Mesenchymal stem cell (in vitro differentiated cells and primary cell): ENCODE measurements at regions not wholly inside any gene's neighbourhood (a gene's known extent, or its start where the extent isn't known, plus 50 kb on each side); places are given as distances from the start of the nearest gene placed in this dataset.

Experiments
- DNase-seq: peaks from one replicate; pipeline ENCODE4 v3.0.0-alpha.2; 2013
- H2AFZ ChIP-seq: one replicate; pipeline ENCODE4 v1.6.1; 2013; ENCODE audit warnings: low read depth, mild to moderate bottlenecking, control low read depth, inconsistent platforms, low read length, moderate library complexity
- H2AK5ac ChIP-seq: 2 replicates; pipeline ENCODE4 v1.6.1; 2013; ENCODE audit warnings: low read length, moderate library complexity, mild to moderate bottlenecking, inconsistent platforms; ENCODE audit not compliant: severe bottlenecking
- H2BK120ac ChIP-seq: one replicate; pipeline ENCODE4 v1.6.1; 2013; ENCODE audit warnings: low read depth, mild to moderate bottlenecking, inconsistent platforms, low read length, moderate library complexity
- H2BK12ac ChIP-seq, 2 experiments: one replicate each; pipeline ENCODE4 v1.6.1; 2013; ENCODE audit warnings: inconsistent platforms in 2 of 2, low read length in 2 of 2, mild to moderate bottlenecking in 2 of 2, moderate library complexity in 2 of 2, control low read depth in 1 of 2
- H2BK15ac ChIP-seq: one replicate; pipeline ENCODE4 v1.6.1; 2013; ENCODE audit warnings: mild to moderate bottlenecking, low read depth, inconsistent platforms; ENCODE audit not compliant: poor library complexity, severe bottlenecking
- H2BK5ac ChIP-seq: 2 replicates; pipeline ENCODE4 v1.6.1; 2013; ENCODE audit warnings: low read depth, mild to moderate bottlenecking, low read length, control low read depth, inconsistent platforms; ENCODE audit not compliant: poor library complexity, severe bottlenecking
- H3K14ac ChIP-seq, 2 experiments: one replicate each; pipeline ENCODE4 v1.6.1; 2013; ENCODE audit warnings: inconsistent platforms in 2 of 2, low read length in 2 of 2, control low read depth in 1 of 2, mild to moderate bottlenecking in 1 of 2, moderate library complexity in 1 of 2
- H3K18ac ChIP-seq, 2 experiments: one replicate each; pipeline ENCODE4 v1.6.1; 2013; ENCODE audit warnings: inconsistent platforms in 2 of 2, low read length in 2 of 2, control low read depth in 1 of 2, low read depth in 1 of 2, mild to moderate bottlenecking in 1 of 2
- H3K23ac ChIP-seq, 2 experiments: one replicate each; pipeline ENCODE4 v1.6.1; 2013; ENCODE audit warnings: inconsistent platforms in 2 of 2, low read length in 2 of 2, mild to moderate bottlenecking in 2 of 2, moderate library complexity in 2 of 2, control low read depth in 1 of 2
- H3K27ac ChIP-seq: 2 replicates; pipeline ENCODE4 v1.5.1; 2013; ENCODE audit warnings: mild to moderate bottlenecking, moderate library complexity, low read length, control low read depth, inconsistent platforms; ENCODE audit not compliant: poor library complexity, severe bottlenecking
- H3K27me3 ChIP-seq, 2 experiments: 2 replicates each; pipeline versions ENCODE4 v1.6.1 to v1.7.0; 2013; ENCODE audit warnings: low read length in 2 of 2, mild to moderate bottlenecking in 2 of 2, moderate library complexity in 2 of 2, control low read depth in 1 of 2, inconsistent platforms in 1 of 2; ENCODE audit not compliant: control insufficient read depth in 1 of 2, insufficient read depth in 1 of 2
- H3K36me3 ChIP-seq, 2 experiments: 2 replicates each; pipeline versions ENCODE4 v1.6.1 to v1.7.0; 2013; ENCODE audit warnings: low read length in 2 of 2, control low read depth in 1 of 2, inconsistent platforms in 1 of 2, low read depth in 1 of 2, mild to moderate bottlenecking in 1 of 2; ENCODE audit not compliant: insufficient read depth in 2 of 2, control insufficient read depth in 1 of 2
- H3K4ac ChIP-seq, 2 experiments: one replicate each; pipeline ENCODE4 v1.6.1; 2013; ENCODE audit warnings: inconsistent platforms in 2 of 2, low read length in 2 of 2, mild to moderate bottlenecking in 2 of 2, moderate library complexity in 2 of 2, control low read depth in 1 of 2, low read depth in 1 of 2
- H3K4me1 ChIP-seq: 2 replicates; pipeline ENCODE4 v1.6.1; 2013; ENCODE audit warnings: low read depth, low read length, control low read depth; ENCODE audit not compliant: control insufficient read depth, insufficient read depth
- H3K4me2 ChIP-seq: 2 replicates; pipeline ENCODE4 v1.6.1; 2013; ENCODE audit warnings: low read length, mild to moderate bottlenecking, inconsistent platforms; ENCODE audit not compliant: poor library complexity, severe bottlenecking
- H3K4me3 ChIP-seq, 2 experiments: 2 replicates each; pipeline versions ENCODE4 v1.5.1 to v1.7.0; 2013; ENCODE audit warnings: low read length in 2 of 2, mild to moderate bottlenecking in 2 of 2, control low read depth in 1 of 2, low read depth in 1 of 2; ENCODE audit not compliant: insufficient read depth in 1 of 2
- H3K79me1 ChIP-seq: replicated peaks from 2 replicates; pipeline ENCODE4 v1.6.1; 2013; ENCODE audit warnings: mild to moderate bottlenecking, control low read depth, low read length, inconsistent platforms; ENCODE audit not compliant: poor library complexity, severe bottlenecking
- H3K9ac ChIP-seq: 2 replicates; pipeline ENCODE4 v1.7.0; 2013; ENCODE audit warnings: mild to moderate bottlenecking, low read length, moderate library complexity
- H3K9me3 ChIP-seq: 2 replicates; pipeline ENCODE4 v1.7.0; 2013; ENCODE audit warnings: mild to moderate bottlenecking, low read length; ENCODE audit not compliant: control insufficient read depth
- H4K8ac ChIP-seq: one replicate; pipeline ENCODE4 v1.6.1; 2013; ENCODE audit warnings: inconsistent platforms, mild to moderate bottlenecking, low read length, moderate library complexity
- H4K91ac ChIP-seq: one replicate; pipeline ENCODE4 v1.6.1; 2013; ENCODE audit warnings: mild to moderate bottlenecking, low read length, inconsistent platforms
- WGBS: methylation state at CpG from one replicate; pipeline ENCODE4 v1.1.7; 2013; ENCODE audit warnings: mixed read lengths; 5-methylcytosine and 5-hydroxymethylcytosine counted together

DNA sequence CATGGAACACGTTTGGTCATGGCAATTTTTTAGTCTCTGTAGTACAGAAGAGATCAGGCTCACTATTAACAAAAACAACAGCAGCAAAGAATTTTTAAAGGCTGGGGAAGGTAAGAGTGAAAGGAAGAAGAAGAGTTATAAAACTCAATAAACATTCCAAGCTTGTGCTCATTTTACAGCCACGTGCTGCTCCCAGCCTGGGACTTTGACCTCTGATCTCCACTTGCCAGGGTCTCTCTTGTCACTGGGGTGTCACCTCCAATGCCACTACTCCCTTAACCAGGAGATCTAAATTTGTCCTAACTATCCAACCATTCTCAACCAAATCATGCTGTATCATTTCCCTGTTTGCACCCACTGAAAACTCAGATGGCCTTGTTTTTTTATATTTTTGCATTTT lies 605.1 kb downstream of the VRK1 start:
- H3K27me3 ChIP-seq, result no peaks in the 10 kb centered on the region
- no peaks in the 10 kb centered on the region for H3K79me1 ChIP-seq
- no peak overlapping the region for H2BK12ac ChIP-seq
- no peaks in the 10 kb centered on the region for H3K9me3 ChIP-seq
- H2BK5ac ChIP-seq, result no peak overlapping the region
- H3K4me2 ChIP-seq, result no peak overlapping the region
- no peak overlapping the region for H3K4me3 ChIP-seq
- no peak overlapping the region for H3K14ac ChIP-seq
- H2AK5ac ChIP-seq, result no peak overlapping the region
- no peak overlapping the region for H2BK120ac ChIP-seq
- no peak overlapping the region for H3K23ac ChIP-seq
- H2AFZ ChIP-seq, result no peak overlapping the region
- H2BK15ac ChIP-seq, result no peak overlapping the region
- no peak overlapping the region for H3K9ac ChIP-seq
- no peak for DNase-seq
- no peak overlapping the region for H3K18ac ChIP-seq
- H4K91ac ChIP-seq, result no peak overlapping the region
- H3K27ac ChIP-seq, result no peak overlapping the region
- 9% methylated on average over 1 of the region's 2 CpGs for WGBS
- no peaks in the 10 kb centered on the region for H3K4me1 ChIP-seq
- no peak overlapping the region for H4K8ac ChIP-seq
- H3K4ac ChIP-seq, result no peak overlapping the region
- no peaks in the 10 kb centered on the region for H3K36me3 ChIP-seq

GRCh38 chr14:97407701-97408407 lies 610.7 kb downstream of the VRK1 start:
- Histone ChIP-seq H2BK120ac (no peak overlapping the region), H2BK12ac (no peak overlapping the region), H3K4me3 (no peak overlapping the region), H3K4me1 (no peaks in the 10 kb centered on the region), H3K27ac (no peak overlapping the region), H3K36me3 (no peaks in the 10 kb centered on the region), H3K9ac (no peak overlapping the region), H2AFZ (no peak overlapping the region), H3K14ac (no peak overlapping the region), H2BK5ac (no peak overlapping the region), H3K27me3 (peaks cover 5 to 18% of the 10 kb centered on the region in 2 experiments), H3K18ac (no peak overlapping the region), H3K4ac (no peak overlapping the region), H3K9me3 (no peaks in the 10 kb centered on the region), H3K23ac (no peak overlapping the region), H2AK5ac (no peak overlapping the region), H3K79me1 (no peaks in the 10 kb centered on the region), H4K91ac (no peak overlapping the region), H3K4me2 (no peak overlapping the region), H2BK15ac (no peak overlapping the region), H4K8ac (no peak overlapping the region)
- WGBS, result 64% methylated on average over 17 of the region's 17 CpGs
- DNase-seq, result no peak

- no peak overlapping the region for H2BK12ac ChIP-seq
- H3K4me1 ChIP-seq, result no peaks in the 10 kb centered on the region
- H3K27me3 ChIP-seq, result peaks cover 8 to 24% of the 10 kb centered on the region in 2 experiments
- H3K18ac ChIP-seq, result no peak overlapping the region
- no peak overlapping the region for H2AFZ ChIP-seq
- H2BK15ac ChIP-seq, result no peak overlapping the region
- 93% methylated on average over 2 of the region's 2 CpGs for WGBS
- H3K79me1 ChIP-seq, result no peaks in the 10 kb centered on the region
- no peak overlapping the region for H2AK5ac ChIP-seq
- no peaks in the 10 kb centered on the region for H3K9me3 ChIP-seq
- H4K8ac ChIP-seq, result no peak overlapping the region
- no peak overlapping the region for H2BK5ac ChIP-seq
- no peak overlapping the region for H3K14ac ChIP-seq
- H3K4me2 ChIP-seq, result no peak overlapping the region
- no peak overlapping the region for H3K4me3 ChIP-seq
- no peak overlapping the region for H2BK120ac ChIP-seq
- H3K9ac ChIP-seq, result no peak overlapping the region
- DNase-seq, result no peak
- no peak overlapping the region for H3K4ac ChIP-seq
- no peak overlapping the region for H3K23ac ChIP-seq
- no peak overlapping the region for H3K27ac ChIP-seq
- H4K91ac ChIP-seq, result no peak overlapping the region
- H3K36me3 ChIP-seq, result no peaks in the 10 kb centered on the region
Measured at GRCh38 chr14:97408503-97408902, 611.3 kb downstream of the VRK1 start.

DNA sequence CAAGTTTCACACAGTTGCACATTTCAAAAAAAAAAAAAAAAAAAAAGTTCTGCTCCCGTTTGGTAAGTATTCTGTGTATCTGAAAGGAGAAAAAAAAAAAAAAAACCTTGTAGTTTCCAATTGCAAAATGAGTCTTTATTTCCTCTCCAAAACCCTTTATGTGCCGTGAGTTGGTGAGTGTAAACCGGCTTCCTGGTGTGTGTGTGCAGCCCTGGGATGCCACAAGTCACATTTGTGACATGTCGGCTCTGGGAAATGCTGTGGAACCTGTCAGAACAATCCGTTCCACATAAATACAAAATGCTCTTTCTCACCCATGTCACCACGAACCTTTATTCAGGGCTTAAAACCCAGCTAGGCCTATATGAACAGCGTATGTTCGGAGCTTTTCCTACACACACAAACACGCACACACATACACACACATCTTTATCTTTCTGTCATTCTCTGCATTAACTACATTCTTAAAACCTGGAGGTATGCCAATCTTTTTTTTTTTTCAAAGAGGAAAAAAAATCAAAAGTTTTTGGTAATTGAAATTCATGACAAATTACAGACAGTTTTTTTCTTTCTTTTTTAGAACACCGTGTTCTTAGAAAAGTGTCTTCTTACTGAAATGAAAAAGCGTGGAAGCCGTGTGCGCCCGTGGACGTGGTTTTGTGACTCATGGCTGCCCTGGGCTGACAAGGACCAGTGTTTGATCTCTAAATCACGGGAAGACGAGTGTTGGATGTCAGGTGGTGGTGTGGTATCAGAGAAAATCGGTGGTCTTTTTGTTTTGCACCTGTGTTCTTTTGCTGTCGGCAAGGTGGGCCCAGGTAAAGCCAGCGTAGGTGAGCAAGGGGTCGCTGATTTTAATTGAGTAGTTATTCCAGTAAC lies 612.0 kb downstream of the VRK1 start:
- H3K4me1 ChIP-seq, result no peaks in the 10 kb centered on the region
- H2AK5ac ChIP-seq, result no peak overlapping the region
- no peak overlapping the region for H3K4me3 ChIP-seq
- H3K9me3 ChIP-seq, result no peaks in the 10 kb centered on the region
- no peak overlapping the region for H3K27ac ChIP-seq
- no peak overlapping the region for H2BK15ac ChIP-seq
- H3K4ac ChIP-seq, result no peak overlapping the region
- H3K14ac ChIP-seq, result no peak overlapping the region
- DNase-seq, result no peak
- H2AFZ ChIP-seq, result no peak overlapping the region
- no peak overlapping the region for H2BK5ac ChIP-seq
- 83% methylated on average over 20 of the region's 21 CpGs for WGBS
- H3K27me3 ChIP-seq, result peaks cover 8 to 31% of the 10 kb centered on the region in 2 experiments
- H4K91ac ChIP-seq, result no peak overlapping the region
- no peaks in the 10 kb centered on the region for H3K36me3 ChIP-seq
- no peak overlapping the region for H3K23ac ChIP-seq
- H2BK120ac ChIP-seq, result no peak overlapping the region
- H3K79me1 ChIP-seq, result no peaks in the 10 kb centered on the region
- H3K4me2 ChIP-seq, result no peak overlapping the region
- no peak overlapping the region for H2BK12ac ChIP-seq
- H3K9ac ChIP-seq, result no peak overlapping the region
- H4K8ac ChIP-seq, result no peak overlapping the region
- no peak overlapping the region for H3K18ac ChIP-seq
